ENCODE measurements at regions not wholly inside any gene's neighbourhood (a gene's known extent, or its start where the extent isn't known, plus 50 kb on each side); places are given as distances from the start of the nearest gene placed in this dataset.

GRCh38 chr3:59149166-59149565, 99.3 kb upstream of the CFAP20DC start:
- H3K4me3 ChIP-seq (ENCODE audit: low read length) = no peak overlapping the region
- TF ChIP-seq ZNF274 (IDR thresholded peaks at IDR 0.05; ENCODE audit: low read depth, low read length) = no peak

GRCh38 chr3:59143447-59143846, 93.6 kb upstream of the CFAP20DC start:
- no peak overlapping the region for H3K4me3 ChIP-seq (ENCODE audit: low read length)
- TF ChIP-seq ZNF274 (IDR thresholded peaks at IDR 0.05; ENCODE audit: low read depth, low read length) = no peak

GRCh38 chr3:59142556-59142955, 92.7 kb upstream of the CFAP20DC start:
- no peak overlapping the region for H3K4me3 ChIP-seq (ENCODE audit: low read length)
- TF ChIP-seq ZNF274 (IDR thresholded peaks at IDR 0.05; ENCODE audit: low read depth, low read length) = no peak

- no peak overlapping the region for H3K4me3 ChIP-seq (ENCODE audit: low read length)
- no peak for TF ChIP-seq ZNF274 (IDR thresholded peaks at IDR 0.05; ENCODE audit: low read depth, low read length)
These were observed 89.1 kb upstream of the CFAP20DC start for GRCh38 chr3:59138966-59139365.

- no peak overlapping the region for H3K4me3 ChIP-seq (ENCODE audit: low read length)
- no peak for TF ChIP-seq ZNF274 (IDR thresholded peaks at IDR 0.05; ENCODE audit: low read depth, low read length)
These were observed 87.6 kb upstream of the CFAP20DC start for GRCh38 chr3:59137415-59137814.

GRCh38 chr3:59136081-59136480, 86.3 kb upstream of the CFAP20DC start:
- H3K4me3 ChIP-seq (ENCODE audit: low read length) = no peak overlapping the region
- no peak for TF ChIP-seq ZNF274 (IDR thresholded peaks at IDR 0.05; ENCODE audit: low read depth, low read length)

- TF ChIP-seq ZNF274 (IDR thresholded peaks at IDR 0.05; ENCODE audit: low read depth, low read length) = no peak
- H3K4me3 ChIP-seq (ENCODE audit: low read length) = no peak overlapping the region
These were observed 85.3 kb upstream of the CFAP20DC start for GRCh38 chr3:59135096-59135495.

GRCh38 chr3:59133311-59133710, 83.5 kb upstream of the CFAP20DC start:
- no peak for TF ChIP-seq ZNF274 (IDR thresholded peaks at IDR 0.05; ENCODE audit: low read depth, low read length)

GRCh38 chr3:59131016-59131766, 81.4 kb upstream of the CFAP20DC start:
- no peak for TF ChIP-seq ZNF274 (IDR thresholded peaks at IDR 0.05; ENCODE audit: low read depth, low read length)
- no peak overlapping the region for H3K4me3 ChIP-seq (ENCODE audit: low read length)

More at GRCh38 chr3:59133311-59133710, 83.5 kb upstream of the CFAP20DC start:
- no peak overlapping the region for H3K4me3 ChIP-seq (ENCODE audit: low read length)

- H3K4me3 ChIP-seq (ENCODE audit: low read length) = no peak overlapping the region
- no peak for TF ChIP-seq ZNF274 (IDR thresholded peaks at IDR 0.05; ENCODE audit: low read depth, low read length)
These were observed 78.9 kb upstream of the CFAP20DC start for GRCh38 chr3:59128685-59129084.

GRCh38 chr3:59127071-59127470, 77.2 kb upstream of the CFAP20DC start:
- TF ChIP-seq ZNF274 (IDR thresholded peaks at IDR 0.05; ENCODE audit: low read depth, low read length) = no peak

GRCh38 chr3:59126446-59126845, 76.6 kb upstream of the CFAP20DC start:
- H3K4me3 ChIP-seq (ENCODE audit: low read length) = no peak overlapping the region
- TF ChIP-seq ZNF274 (IDR thresholded peaks at IDR 0.05; ENCODE audit: low read depth, low read length) = no peak

More at GRCh38 chr3:59127071-59127470, 77.2 kb upstream of the CFAP20DC start:
- no peak overlapping the region for H3K4me3 ChIP-seq (ENCODE audit: low read length)

GRCh38 chr3:59121346-59122144, 71.7 kb upstream of the CFAP20DC start:
- no peak for TF ChIP-seq ZNF274 (IDR thresholded peaks at IDR 0.05; ENCODE audit: low read depth, low read length)
- no peak overlapping the region for H3K4me3 ChIP-seq (ENCODE audit: low read length)

GRCh38 chr3:59118928-59119327, 69.1 kb upstream of the CFAP20DC start:
- H3K4me3 ChIP-seq (ENCODE audit: low read length) = no peak overlapping the region
- TF ChIP-seq ZNF274 (IDR thresholded peaks at IDR 0.05; ENCODE audit: low read depth, low read length) = no peak

GRCh38 chr3:59117396-59117795, 67.6 kb upstream of the CFAP20DC start:
- TF ChIP-seq ZNF274 (IDR thresholded peaks at IDR 0.05; ENCODE audit: low read depth, low read length) = no peak
- H3K4me3 ChIP-seq (ENCODE audit: low read length) = no peak overlapping the region
